HG02759 (cell line): ENCODE measurements at regions not wholly inside any gene's neighbourhood (a gene's known extent, or its start where the extent isn't known, plus 50 kb on each side); places are given as distances from the start of the nearest gene placed in this dataset.

Source experiments
- ATAC-seq: cut with Tn5 transposase; IDR thresholded peaks from one replicate; pipeline ENCODE4 v1.9.1; 2021; ENCODE audit warnings: mild to moderate bottlenecking, moderate library complexity; ENCODE audit not compliant: unreplicated experiment

- no peak for ATAC-seq
Observed at GRCh38 chr17:34151102-34151501, 104.0 kb upstream of the CCL2 start.

- no peak for ATAC-seq
Observed at GRCh38 chr17:34153991-34154390, 101.1 kb upstream of the CCL2 start.

DNA sequence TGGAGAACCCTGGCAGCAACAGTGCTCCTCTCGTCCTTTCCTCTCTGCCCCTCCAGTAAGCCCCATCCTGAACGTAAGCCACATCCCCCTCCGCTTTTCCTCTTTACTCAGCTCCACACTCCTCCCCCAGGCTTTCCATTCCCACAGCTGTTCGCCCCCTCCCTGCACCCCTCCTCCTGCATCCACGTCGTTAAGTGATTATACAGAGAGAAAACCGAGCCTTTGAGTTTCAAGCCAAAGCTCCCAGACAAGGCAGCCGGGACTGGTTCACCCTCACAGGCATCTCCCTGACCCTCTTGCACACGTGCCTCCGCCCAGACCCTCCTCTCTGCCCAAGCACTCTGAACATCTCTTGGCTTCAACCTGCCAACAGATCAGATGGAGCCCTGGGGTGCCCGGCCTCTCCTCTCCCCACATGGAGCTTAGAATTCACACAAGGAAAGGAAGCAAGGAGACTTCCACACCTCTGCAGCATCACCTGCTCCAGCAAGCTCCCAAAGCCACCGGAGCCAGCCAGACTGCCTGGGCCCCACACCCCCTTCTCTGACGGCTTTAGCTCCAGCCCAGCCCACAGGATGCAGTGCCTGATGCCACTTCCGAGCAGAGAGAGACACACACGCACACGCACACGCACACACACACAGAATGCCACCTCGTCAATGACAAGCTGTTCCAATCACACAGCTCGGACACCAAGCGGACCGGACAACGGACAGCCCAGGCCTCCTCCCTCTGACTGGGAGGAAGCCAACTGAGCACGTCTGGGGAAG lies 99.9 kb upstream of the CCL2 start:
- ATAC-seq = no peak

GRCh38 chr17:34155947-34156346 lies 99.1 kb upstream of the CCL2 start:
- no peak for ATAC-seq

DNA sequence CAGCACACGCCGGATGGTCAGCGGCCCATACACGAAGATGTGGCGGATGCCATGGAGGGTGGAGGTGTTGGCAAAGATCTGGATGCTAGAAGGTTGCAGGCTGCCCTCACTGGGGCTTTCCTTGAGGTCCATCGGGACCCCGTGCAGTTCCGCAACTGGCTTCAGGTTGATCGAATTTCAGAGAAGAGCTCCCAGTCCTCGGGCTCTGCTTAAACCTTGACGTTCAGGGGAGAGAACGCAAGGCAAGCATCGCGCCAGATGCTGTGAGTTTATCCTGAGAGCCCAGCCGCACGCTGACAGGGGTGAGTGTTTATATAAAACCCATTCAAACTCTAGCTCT lies 98.7 kb upstream of the CCL2 start:
- no peak for ATAC-seq

DNA sequence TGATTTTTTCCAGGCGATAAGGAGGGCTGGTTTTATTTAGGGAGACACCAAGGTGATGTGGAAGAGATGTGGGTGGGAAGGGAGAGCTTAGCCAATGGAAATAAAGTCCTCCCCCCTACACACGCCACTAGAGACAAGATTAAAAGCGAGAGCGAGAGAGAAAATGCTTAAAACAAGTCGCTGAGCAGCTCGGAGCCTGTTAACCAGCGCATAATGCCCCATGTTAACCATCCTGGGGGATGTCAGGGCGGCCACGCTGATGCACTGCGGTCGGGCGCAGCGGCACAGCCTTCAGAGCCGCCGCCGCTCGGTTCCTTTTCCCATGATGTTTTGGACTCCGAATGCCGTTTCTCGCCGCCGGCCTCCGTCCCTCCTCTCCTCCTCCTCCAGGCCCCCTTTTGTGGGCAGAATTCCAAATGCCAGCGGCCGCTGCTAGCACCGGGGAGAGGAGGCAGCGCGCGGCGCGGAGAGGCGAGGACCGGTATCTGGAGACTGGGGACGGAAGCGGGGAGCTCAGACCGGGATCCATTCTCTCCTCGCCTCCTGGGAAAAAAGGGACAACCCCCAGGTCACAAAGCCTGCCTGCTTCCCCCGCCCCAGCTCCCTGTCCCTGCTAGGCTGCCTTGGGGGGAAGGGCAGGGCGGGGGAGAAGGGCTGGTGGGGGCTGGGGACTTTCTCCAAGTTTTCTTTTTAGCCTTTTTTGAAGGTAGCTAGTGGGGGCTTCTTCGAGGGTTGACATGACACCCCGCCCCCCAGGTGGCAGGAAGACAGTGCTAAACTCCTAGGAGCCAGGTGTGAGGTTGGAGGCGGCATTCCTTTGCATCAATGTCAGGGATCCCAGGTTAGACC lies 98.1 kb upstream of the CCL2 start:
- no peak for ATAC-seq

DNA sequence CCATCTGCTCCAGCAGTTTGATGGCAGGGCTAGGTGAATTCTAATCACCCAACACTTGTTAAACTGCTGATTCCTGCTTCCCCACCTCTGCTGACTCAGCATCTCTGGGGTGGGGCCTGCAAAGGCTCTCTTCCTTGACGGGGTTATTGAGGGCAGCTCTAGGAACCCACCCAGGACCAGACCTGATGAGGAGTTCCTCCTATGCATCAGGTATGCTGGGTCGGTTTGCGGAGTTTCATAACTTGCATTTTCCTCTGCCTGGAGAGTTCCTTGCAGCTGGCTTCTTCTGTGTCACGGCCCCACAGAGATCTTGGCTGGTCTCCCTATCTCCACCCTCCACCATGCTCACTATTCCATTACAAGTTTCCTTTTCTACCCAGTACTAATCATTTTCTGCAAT lies 93.4 kb upstream of the CCL2 start:
- ATAC-seq = no peak

DNA sequence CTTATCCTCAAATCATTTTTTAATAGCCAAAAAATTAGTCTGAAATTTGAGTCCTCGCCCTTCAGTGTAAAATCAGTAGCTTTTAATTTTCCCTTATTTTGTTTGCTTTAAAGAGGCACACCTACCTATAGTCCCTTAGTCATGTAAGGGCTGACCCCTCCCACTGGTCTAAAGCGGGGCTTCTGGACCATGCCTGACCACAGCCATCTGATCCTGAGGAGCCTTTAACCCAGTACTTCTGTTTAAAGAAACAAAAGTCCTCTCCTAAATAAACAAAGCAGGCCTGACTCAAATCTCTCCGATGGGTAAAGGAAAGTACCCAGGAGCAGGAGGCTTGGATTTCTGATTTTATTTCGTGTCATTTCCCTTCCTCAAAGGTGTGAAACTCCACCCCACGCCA lies 92.0 kb upstream of the CCL2 start:
- ATAC-seq = no peak

- no peak for ATAC-seq
Observed at GRCh38 chr17:34163646-34164045, 91.4 kb upstream of the CCL2 start.

DNA sequence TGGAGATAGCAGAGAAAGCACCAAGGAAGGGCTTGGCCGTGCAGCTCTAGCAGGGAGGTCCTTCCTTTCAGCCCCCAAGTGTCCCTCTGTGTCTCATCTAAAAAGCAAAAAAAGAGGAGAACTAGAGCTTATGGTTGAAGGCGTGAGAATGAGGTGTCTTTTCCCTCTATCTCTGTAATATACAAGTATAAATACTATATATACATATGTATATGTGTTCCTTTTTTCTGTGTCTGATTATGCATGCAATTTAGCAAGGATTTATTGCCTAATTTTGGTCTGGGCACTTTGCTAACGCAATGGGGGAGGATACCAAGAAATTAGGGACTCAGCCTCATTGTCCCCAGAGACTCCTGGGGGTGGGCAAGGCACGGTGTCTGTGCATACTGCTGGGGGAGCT lies 90.2 kb upstream of the CCL2 start:
- ATAC-seq = no peak

DNA sequence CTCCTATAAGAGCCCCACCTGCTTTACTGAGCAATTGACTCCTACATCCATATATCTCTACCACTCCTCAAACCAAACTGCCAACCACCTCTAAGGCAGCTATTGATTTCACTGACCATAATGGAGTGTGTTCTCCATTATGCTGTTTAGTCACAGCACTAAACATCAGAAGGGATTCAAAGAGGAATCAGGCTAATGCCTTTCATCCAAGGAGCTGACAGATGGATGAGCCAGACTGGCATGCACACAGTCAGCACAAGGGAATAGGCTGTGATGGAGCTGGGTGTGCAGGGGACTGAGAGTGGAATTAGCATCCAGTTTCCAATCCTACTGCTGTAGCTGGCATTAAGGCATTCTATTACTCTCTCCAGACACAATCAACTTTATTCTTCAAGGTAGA lies 88.7 kb upstream of the CCL2 start:
- ATAC-seq = no peak

DNA sequence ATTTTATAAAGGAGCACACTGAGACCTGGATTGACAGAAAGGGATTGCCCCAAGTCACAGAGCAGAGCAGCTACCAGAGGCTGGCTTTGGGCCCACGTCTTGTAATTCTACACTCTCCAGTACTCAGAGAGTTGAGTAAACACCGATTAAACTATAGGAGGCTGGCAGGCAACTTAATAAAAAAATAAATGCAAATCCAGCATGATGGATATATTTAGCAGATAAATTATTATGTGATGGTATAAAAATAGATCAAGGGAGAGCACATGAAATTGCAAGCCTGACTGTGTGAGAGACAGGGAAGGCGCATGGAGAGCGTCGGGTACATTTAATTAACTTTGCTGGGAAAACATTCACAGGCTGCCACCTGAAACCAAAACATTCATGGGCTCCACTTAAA lies 87.7 kb upstream of the CCL2 start:
- ATAC-seq = no peak

GRCh38 chr17:34168989-34169388 lies 86.1 kb upstream of the CCL2 start:
- ATAC-seq = no peak

GRCh38 chr17:34169496-34169895 lies 85.6 kb upstream of the CCL2 start:
- ATAC-seq = no peak

DNA sequence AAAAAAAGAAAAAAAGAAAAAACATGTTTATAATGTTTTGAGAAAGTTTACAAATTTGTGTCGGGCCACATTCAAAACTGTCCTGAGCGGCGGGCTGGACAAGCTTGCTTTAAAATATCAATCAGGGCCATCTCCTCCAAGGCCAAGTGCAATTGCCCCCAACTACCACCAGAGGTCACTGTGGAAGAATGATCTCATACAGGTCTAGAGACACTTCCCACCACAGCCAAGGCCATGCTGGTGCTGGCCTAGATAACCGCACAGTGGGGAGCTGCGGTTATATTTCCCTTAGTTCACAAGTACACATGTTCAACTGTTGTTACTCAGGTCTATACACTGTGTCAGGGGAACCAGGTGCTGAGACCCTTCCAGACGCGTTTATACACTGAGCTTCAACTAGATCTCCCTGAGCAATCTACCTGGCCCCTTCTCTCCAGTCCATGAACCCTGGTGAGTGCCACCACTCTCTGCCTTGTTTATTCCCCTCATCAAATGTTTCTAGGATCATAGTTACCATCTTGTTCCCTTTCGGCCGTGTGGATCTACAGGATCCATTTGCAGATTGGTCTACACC lies 83.8 kb upstream of the CCL2 start:
- no peak for ATAC-seq

DNA sequence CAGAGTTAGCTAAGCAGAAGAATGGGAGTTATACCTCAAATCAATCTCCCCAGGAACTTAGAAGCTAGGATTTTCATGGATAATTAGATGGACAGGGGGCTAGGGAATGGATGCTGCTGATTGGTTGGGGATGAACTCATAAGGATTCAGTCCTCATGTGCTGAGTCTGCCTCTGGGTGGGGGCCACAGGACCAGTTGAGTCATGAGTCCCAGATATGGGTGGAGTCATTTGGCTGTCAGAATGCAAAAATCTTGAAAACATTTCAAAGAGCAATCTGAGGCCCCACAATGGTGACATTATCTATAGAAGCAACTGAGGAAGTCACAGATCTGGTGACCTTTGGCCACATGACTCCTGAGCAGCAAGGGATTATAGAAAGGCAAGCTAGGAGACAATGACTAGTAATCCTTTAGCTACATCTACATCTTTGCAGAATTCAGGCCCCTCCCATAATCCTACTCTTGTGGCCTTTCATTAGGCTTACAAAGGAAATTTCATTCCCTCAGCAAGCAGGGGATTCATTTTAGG lies 82.6 kb upstream of the CCL2 start:
- no peak for ATAC-seq

- no peak for ATAC-seq
Observed at GRCh38 chr17:34173241-34173640, 81.8 kb upstream of the CCL2 start.

DNA sequence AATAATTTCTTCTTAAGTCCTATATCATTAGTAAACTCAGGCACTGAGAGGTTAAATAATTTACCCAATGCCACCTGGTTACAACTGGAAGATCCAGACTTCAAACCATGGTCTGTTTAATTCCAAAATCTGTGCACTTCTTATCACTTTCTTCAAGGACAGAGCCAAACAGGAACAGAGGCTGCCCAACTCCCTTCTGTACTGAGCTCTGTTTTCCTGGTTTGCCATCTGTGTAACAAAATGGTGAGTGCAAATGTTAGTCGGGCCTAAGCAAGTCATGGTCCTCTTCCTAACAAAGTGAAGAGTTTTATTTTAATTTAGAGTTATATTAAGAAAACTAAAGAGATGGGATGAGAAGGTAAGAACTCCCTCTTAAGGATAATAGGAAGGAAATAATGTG lies 80.6 kb upstream of the CCL2 start:
- no peak for ATAC-seq

- ATAC-seq = no peak
Observed at GRCh38 chr17:34176440-34176839, 78.6 kb upstream of the CCL2 start.

- no peak for ATAC-seq
Observed at GRCh38 chr17:34177642-34178041, 77.4 kb upstream of the CCL2 start.

DNA sequence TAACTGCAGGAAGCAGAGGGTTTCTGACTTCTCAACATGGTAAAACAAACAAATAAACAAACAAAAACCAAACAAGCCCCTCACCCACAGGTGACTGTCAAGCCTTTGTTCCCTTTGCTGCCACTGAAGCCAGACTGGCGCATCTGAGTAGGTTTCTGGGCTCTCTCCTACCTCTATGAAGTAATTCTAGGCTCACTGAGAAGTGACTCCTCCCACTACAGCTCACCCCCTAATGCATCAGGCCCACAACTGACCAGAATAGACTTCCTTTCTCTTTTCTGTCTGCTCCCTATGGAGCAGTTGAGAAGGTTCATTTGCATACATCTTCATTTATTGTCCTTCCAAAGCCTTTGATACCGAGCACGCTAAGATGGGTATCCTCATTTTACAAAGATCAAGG lies 77.0 kb upstream of the CCL2 start:
- ATAC-seq = no peak
